T-helper 2 cell treated with Interferon-gamma antibody and Interleukin-4, amounts not matched to agents 5 μg/mL and 100 μg/mL, for 36 hours (primary cell): ENCODE measurements at regions not wholly inside any gene's neighbourhood (a gene's known extent, or its start where the extent isn't known, plus 50 kb on each side); places are given as distances from the start of the nearest gene placed in this dataset.
"Not testable (repeated sequence)": the region's sequence is repeated elsewhere in the genome, so short reads cannot be mapped to it uniquely, and the experiment has no call there.

ENCODE experiments used
- DNase-seq: peaks from one replicate; pipeline ENCODE4 v3.0.0; 2021; ENCODE audit warnings: low spot score
- H3K27ac Mint-ChIP-seq: one replicate; pipeline ENCODE4 v1.8.0; 2021; ENCODE audit warnings: mild to moderate bottlenecking, mixed read lengths
- H3K27me3 Mint-ChIP-seq: one replicate; pipeline ENCODE4 v1.8.0; 2021; ENCODE audit warnings: low read depth, mixed read lengths
- H3K36me3 Mint-ChIP-seq: one replicate; pipeline ENCODE4 v1.8.0; 2021; ENCODE audit warnings: low read depth, mixed read lengths
- H3K4me1 Mint-ChIP-seq: one replicate; pipeline ENCODE4 v1.8.0; 2021; ENCODE audit warnings: low read depth, mixed read lengths
- H3K4me3 Mint-ChIP-seq: one replicate; pipeline ENCODE4 v1.8.0; 2022; ENCODE audit warnings: mild to moderate bottlenecking, moderate library complexity, mixed read lengths
- H3K9me3 Mint-ChIP-seq: one replicate; pipeline ENCODE4 v1.8.0; 2021; ENCODE audit warnings: mixed read lengths

- Mint-ChIP-seq H3K9me3 (peaks cover 3% of the 10 kb centered on the region), H3K36me3 (no peaks in the 10 kb centered on the region), H3K27ac (no peak overlapping the region), H3K4me3 (no peak overlapping the region), H3K27me3 (no peaks in the 10 kb centered on the region), H3K4me1 (no peaks in the 10 kb centered on the region)
- no peak for DNase-seq
These were observed 423.5 kb upstream of the ARPP21 start for GRCh38 chr3:35215525-35216500.

- H3K27me3 Mint-ChIP-seq, result no peaks in the 10 kb centered on the region
- no peaks in the 10 kb centered on the region for H3K36me3 Mint-ChIP-seq
- H3K9me3 Mint-ChIP-seq, result peaks cover 3% of the 10 kb centered on the region
- H3K4me1 Mint-ChIP-seq, result no peaks in the 10 kb centered on the region
- no peak overlapping the region for H3K27ac Mint-ChIP-seq
- DNase-seq, result no peak
- no peak overlapping the region for H3K4me3 Mint-ChIP-seq
These were observed 422.6 kb upstream of the ARPP21 start for GRCh38 chr3:35216501-35217266.

DNA sequence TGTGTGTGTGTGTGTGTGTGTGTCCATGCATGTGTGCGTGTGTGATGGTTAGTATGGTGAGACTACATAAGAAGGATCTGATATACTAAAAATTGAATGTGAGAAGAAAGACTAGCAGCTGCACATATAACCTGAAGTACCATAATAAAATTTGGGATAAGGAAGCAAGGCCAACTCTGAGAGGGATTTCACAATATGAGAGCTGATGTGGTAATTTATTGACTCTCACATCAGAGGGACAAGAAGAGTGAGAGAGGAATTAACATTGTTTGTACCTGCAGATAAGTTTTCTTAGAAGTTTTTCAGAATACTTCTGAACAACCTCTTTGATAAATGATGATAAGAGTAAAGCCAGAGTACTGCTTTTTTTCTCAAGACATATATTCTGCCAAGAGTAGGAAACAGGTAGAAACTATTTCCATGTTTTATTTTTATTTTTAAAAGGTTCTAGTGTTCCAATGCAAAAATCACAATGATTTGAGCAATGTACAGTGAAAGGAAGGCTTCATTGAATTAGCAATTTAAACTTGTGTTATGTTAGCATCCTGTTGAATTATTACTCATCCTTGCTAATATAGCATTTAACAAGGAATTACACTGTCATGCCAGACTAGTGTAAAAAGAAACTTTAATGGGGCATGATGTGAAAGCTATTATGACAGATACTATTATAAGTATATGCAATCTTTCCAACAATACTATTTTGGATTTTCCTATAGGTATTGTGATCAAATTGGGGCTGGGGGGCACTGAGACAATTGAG is 415.5 kb upstream of the ARPP21 start:
- Mint-ChIP-seq H3K27ac (no peak overlapping the region), H3K27me3 (no peaks in the 10 kb centered on the region), H3K4me1 (no peaks in the 10 kb centered on the region), H3K4me3 (no peak overlapping the region), H3K9me3 (peaks cover 4% of the 10 kb centered on the region), H3K36me3 (no peaks in the 10 kb centered on the region)
- no peak for DNase-seq

GRCh38 chr3:35224565-35225295 is 414.6 kb upstream of the ARPP21 start:
- no peak overlapping the region for H3K4me3 Mint-ChIP-seq
- H3K36me3 Mint-ChIP-seq, result no peaks in the 10 kb centered on the region
- no peak overlapping the region for H3K27ac Mint-ChIP-seq
- H3K27me3 Mint-ChIP-seq, result no peaks in the 10 kb centered on the region
- DNase-seq, result no peak
- H3K9me3 Mint-ChIP-seq, result peaks cover 4% of the 10 kb centered on the region
- H3K4me1 Mint-ChIP-seq, result no peaks in the 10 kb centered on the region

GRCh38 chr3:35241236-35241635 is 398.1 kb upstream of the ARPP21 start:
- H3K27me3 Mint-ChIP-seq, result no peaks in the 10 kb centered on the region
- no peak for DNase-seq
- H3K4me3 Mint-ChIP-seq, result no peak overlapping the region
- no peak overlapping the region for H3K27ac Mint-ChIP-seq
- H3K4me1 Mint-ChIP-seq, result no peaks in the 10 kb centered on the region
- H3K9me3 Mint-ChIP-seq, result no peaks in the 10 kb centered on the region
- no peaks in the 10 kb centered on the region for H3K36me3 Mint-ChIP-seq

GRCh38 chr3:35254917-35255316 is 384.4 kb upstream of the ARPP21 start:
- H3K27me3 Mint-ChIP-seq, result no peaks in the 10 kb centered on the region
- no peaks in the 10 kb centered on the region for H3K36me3 Mint-ChIP-seq
- no peak overlapping the region for H3K4me3 Mint-ChIP-seq
- H3K4me1 Mint-ChIP-seq, result no peaks in the 10 kb centered on the region
- peaks cover 5% of the 10 kb centered on the region for H3K9me3 Mint-ChIP-seq
- DNase-seq, result no peak
- no peak overlapping the region for H3K27ac Mint-ChIP-seq

GRCh38 chr3:35257641-35258040 is 381.7 kb upstream of the ARPP21 start:
- no peak for DNase-seq
- H3K9me3 Mint-ChIP-seq, result peaks cover 11% of the 10 kb centered on the region
- no peak overlapping the region for H3K4me3 Mint-ChIP-seq
- no peaks in the 10 kb centered on the region for H3K27me3 Mint-ChIP-seq
- no peaks in the 10 kb centered on the region for H3K36me3 Mint-ChIP-seq
- H3K27ac Mint-ChIP-seq, result no peak overlapping the region
- no peaks in the 10 kb centered on the region for H3K4me1 Mint-ChIP-seq

- Mint-ChIP-seq H3K36me3 (no peaks in the 10 kb centered on the region), H3K27me3 (no peaks in the 10 kb centered on the region), H3K4me1 (no peaks in the 10 kb centered on the region), H3K4me3 (no peak overlapping the region), H3K27ac (no peak overlapping the region), H3K9me3 (peaks cover 8% of the 10 kb centered on the region)
- DNase-seq, result no peak
These were observed 376.9 kb upstream of the ARPP21 start for GRCh38 chr3:35262406-35262805.

GRCh38 chr3:35263477-35263876 is 375.8 kb upstream of the ARPP21 start:
- Mint-ChIP-seq H3K4me1 (no peaks in the 10 kb centered on the region), H3K27me3 (no peaks in the 10 kb centered on the region), H3K36me3 (no peaks in the 10 kb centered on the region), H3K9me3 (peaks cover 8% of the 10 kb centered on the region), H3K27ac (no peak overlapping the region), H3K4me3 (no peak overlapping the region)
- no peak for DNase-seq

DNA sequence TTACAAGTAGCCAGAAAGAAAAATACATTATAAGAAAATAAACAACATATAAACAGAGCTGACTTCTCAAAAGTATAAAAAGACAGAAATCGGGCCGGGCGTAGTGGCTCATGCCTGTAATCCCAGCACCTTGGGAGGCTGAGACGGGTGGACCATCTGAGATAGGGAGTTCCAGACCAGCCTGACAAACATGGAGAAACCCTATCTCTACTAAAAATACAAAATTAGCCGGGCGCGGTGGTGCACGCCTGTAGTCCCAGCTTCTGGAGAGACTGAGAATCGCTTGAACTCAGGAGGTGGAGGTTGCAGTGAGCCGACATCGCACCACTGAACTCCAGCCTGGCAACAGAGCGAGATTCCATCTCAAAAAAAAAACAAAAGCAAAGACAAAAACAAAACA is 373.3 kb upstream of the ARPP21 start:
- H3K9me3 Mint-ChIP-seq, H3K4me1 Mint-ChIP-seq, H3K36me3 Mint-ChIP-seq, H3K4me3 Mint-ChIP-seq, DNase-seq, H3K27ac Mint-ChIP-seq, H3K27me3 Mint-ChIP-seq: not testable (repeated sequence)

GRCh38 chr3:35275768-35276167 is 363.6 kb upstream of the ARPP21 start:
- peaks cover 13% of the 10 kb centered on the region for H3K9me3 Mint-ChIP-seq
- no peaks in the 10 kb centered on the region for H3K4me1 Mint-ChIP-seq
- no peak overlapping the region for H3K4me3 Mint-ChIP-seq
- H3K27me3 Mint-ChIP-seq, result no peaks in the 10 kb centered on the region
- H3K27ac Mint-ChIP-seq, result no peak overlapping the region
- H3K36me3 Mint-ChIP-seq, result no peaks in the 10 kb centered on the region
- DNase-seq, result no peak

DNA sequence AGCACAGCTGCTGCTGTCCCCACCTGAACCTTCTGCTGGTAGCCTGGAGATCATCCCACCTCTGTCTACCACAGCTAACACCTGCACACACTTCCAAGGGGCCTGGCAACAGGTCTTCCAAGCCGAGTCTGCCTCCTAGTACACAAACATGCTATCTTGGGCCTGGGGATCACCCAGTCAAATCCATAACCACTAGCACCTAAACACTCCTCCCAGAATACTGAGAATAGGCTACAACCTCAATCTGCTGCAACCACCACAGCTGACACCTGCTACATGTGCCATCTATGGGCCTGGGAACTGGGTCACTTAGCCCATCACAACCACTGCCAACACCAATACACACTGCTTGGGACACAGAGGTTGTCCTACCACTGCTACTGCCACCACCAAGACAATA is 362.8 kb upstream of the ARPP21 start:
- peaks cover 21% of the 10 kb centered on the region for H3K9me3 Mint-ChIP-seq
- H3K27me3 Mint-ChIP-seq, result no peaks in the 10 kb centered on the region
- no peak overlapping the region for H3K27ac Mint-ChIP-seq
- no peak overlapping the region for H3K4me3 Mint-ChIP-seq
- DNase-seq, result no peak
- no peaks in the 10 kb centered on the region for H3K4me1 Mint-ChIP-seq
- no peaks in the 10 kb centered on the region for H3K36me3 Mint-ChIP-seq

DNA sequence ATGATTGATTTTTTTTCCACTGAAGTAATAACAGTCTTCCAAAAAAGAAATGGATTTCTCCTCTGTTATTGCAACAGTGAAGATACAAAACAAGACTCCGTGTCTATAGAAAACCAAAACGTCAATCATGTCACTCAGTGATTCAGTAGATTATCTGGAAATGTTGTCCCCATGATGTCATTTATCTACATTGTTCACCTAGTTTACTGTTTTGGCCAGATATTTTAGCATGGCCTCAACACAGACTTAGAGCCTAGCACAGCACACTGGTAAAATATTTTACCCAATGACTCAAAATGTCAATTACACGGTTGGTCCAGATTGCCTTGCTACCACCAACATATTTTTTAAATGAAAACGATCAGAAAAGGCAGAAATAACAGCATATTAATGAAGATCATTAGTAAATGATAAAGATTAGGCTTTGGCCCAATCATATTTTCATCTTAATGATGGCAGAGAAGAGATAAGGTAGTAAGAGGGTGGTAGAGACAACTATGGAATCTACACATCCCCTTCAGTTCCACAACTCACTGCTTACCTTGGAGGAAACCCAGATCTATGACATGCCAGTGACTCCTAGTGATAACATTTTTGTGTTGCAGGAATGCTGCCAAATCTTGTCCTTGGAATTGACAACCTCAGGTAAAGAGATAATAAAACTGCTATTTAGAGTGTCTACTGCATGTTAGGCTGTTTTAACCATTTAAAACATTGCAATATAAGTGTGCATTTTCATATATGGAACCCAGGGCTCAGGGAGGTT is 347.7 kb upstream of the ARPP21 start:
- Mint-ChIP-seq H3K27ac (no peak overlapping the region), H3K27me3 (peaks cover 1% of the 10 kb centered on the region), H3K4me3 (no peak overlapping the region), H3K36me3 (no peaks in the 10 kb centered on the region), H3K9me3 (peaks cover 4% of the 10 kb centered on the region), H3K4me1 (peaks cover 4% of the 10 kb centered on the region)
- no peak for DNase-seq
